Trophoblast cell (in vitro differentiated cells and primary cell): ENCODE measurements at regions not wholly inside any gene's neighbourhood (a gene's known extent, or its start where the extent isn't known, plus 50 kb on each side); places are given as distances from the start of the nearest gene placed in this dataset.

Experiments
- DNase-seq, 2 donors: peaks; one replicate each; pipeline ENCODE4 v3.0.0-alpha.2; 2016
- H2AFZ ChIP-seq: 2 replicates; pipeline ENCODE4 v1.6.1; 2013; ENCODE audit warnings: low read length, moderate library complexity, mild to moderate bottlenecking; ENCODE audit not compliant: insufficient read depth, poor library complexity
- H2AK5ac ChIP-seq: 2 replicates; pipeline ENCODE4 v1.6.1; 2013; ENCODE audit warnings: mild to moderate bottlenecking, low read length
- H2BK120ac ChIP-seq: 2 replicates; pipeline ENCODE4 v1.6.1; 2013; ENCODE audit warnings: low read length, mild to moderate bottlenecking, moderate library complexity; ENCODE audit not compliant: insufficient read depth, poor library complexity
- H2BK12ac ChIP-seq: 2 replicates; pipeline ENCODE4 v1.6.1; 2013; ENCODE audit warnings: mild to moderate bottlenecking, low read length, moderate library complexity
- H2BK5ac ChIP-seq: 2 replicates; pipeline ENCODE4 v1.6.1; 2013; ENCODE audit warnings: low read length, low read depth, moderate library complexity, mild to moderate bottlenecking; ENCODE audit not compliant: poor library complexity
- H3K14ac ChIP-seq: 2 replicates; pipeline ENCODE4 v1.6.1; 2013; ENCODE audit warnings: mild to moderate bottlenecking, low read length
- H3K18ac ChIP-seq: 2 replicates; pipeline ENCODE4 v1.6.1; 2013; ENCODE audit warnings: mild to moderate bottlenecking, low read length
- H3K23ac ChIP-seq: 2 replicates; pipeline ENCODE4 v1.6.1; 2013; ENCODE audit warnings: low read length
- H3K27ac ChIP-seq: 2 replicates; pipeline ENCODE4 v1.5.1; 2013; ENCODE audit warnings: low read depth, mild to moderate bottlenecking, inconsistent platforms, low read length, moderate library complexity
- H3K27me3 ChIP-seq: 2 replicates; pipeline ENCODE4 v1.6.1; 2013; ENCODE audit warnings: inconsistent platforms, mild to moderate bottlenecking, low read length, moderate library complexity; ENCODE audit not compliant: insufficient read depth
- H3K36me3 ChIP-seq, 2 experiments: 1 replicate in 1 of 2; 2 replicates in 1 of 2; pipeline ENCODE4 v1.6.1; 2013; ENCODE audit warnings: low read length in 2 of 2, mild to moderate bottlenecking in 2 of 2, moderate library complexity in 1 of 2; ENCODE audit not compliant: insufficient read depth in 2 of 2, control insufficient read depth in 1 of 2
- H3K4ac ChIP-seq: 2 replicates; pipeline ENCODE4 v1.6.1; 2013; ENCODE audit warnings: low read depth, mild to moderate bottlenecking, low read length, moderate library complexity
- H3K4me1 ChIP-seq, 2 experiments: 1 replicate in 1 of 2; 2 replicates in 1 of 2; pipeline ENCODE4 v1.6.1; 2013; ENCODE audit warnings: low read length in 2 of 2, mild to moderate bottlenecking in 2 of 2, moderate library complexity in 1 of 2; ENCODE audit not compliant: insufficient read depth in 2 of 2, control insufficient read depth in 1 of 2
- H3K4me2 ChIP-seq: 2 replicates; pipeline ENCODE4 v1.6.1; 2013; ENCODE audit warnings: inconsistent platforms, mild to moderate bottlenecking, low read length, moderate library complexity
- H3K4me3 ChIP-seq: 2 replicates; pipeline ENCODE4 v1.5.1; 2013; ENCODE audit warnings: mild to moderate bottlenecking, low read depth, low read length, inconsistent platforms
- H3K79me1 ChIP-seq: one replicate; pipeline ENCODE4 v1.6.1; 2013; ENCODE audit warnings: low read length
- H3K79me2 ChIP-seq: 2 replicates; pipeline ENCODE4 v1.6.1; 2013; ENCODE audit warnings: low read length, mild to moderate bottlenecking; ENCODE audit not compliant: control insufficient read depth, insufficient read depth, poor library complexity
- H3K9ac ChIP-seq: 2 replicates; pipeline ENCODE4 v1.6.1; 2013; ENCODE audit warnings: mild to moderate bottlenecking, low read length
- H3K9me3 ChIP-seq: 2 replicates; pipeline ENCODE4 v1.6.1; 2013; ENCODE audit warnings: low read depth, mild to moderate bottlenecking, control low read depth, inconsistent platforms, low read length; ENCODE audit not compliant: insufficient read depth
- H4K12ac ChIP-seq: 2 replicates; pipeline ENCODE4 v1.6.1; 2013; ENCODE audit warnings: low read depth, mild to moderate bottlenecking, low read length, moderate library complexity
- H4K8ac ChIP-seq: 2 replicates; pipeline ENCODE4 v1.6.1; 2013; ENCODE audit warnings: low read depth, mild to moderate bottlenecking, low read length, moderate library complexity
- H4K91ac ChIP-seq: one replicate; pipeline ENCODE4 v1.6.1; 2013; ENCODE audit warnings: low read depth, mild to moderate bottlenecking, low read length, moderate library complexity
- WGBS: extraction: QIAGEN DNeasy Blood & Tissue Kit; methylation state at CpG from one replicate; pipeline ENCODE4 v1.1.7; 2013; ENCODE audit warnings: missing lambda C conversion rate; ENCODE audit not compliant: insufficient read length, insufficient coverage; ENCODE audit errors: extremely low coverage; 5-methylcytosine and 5-hydroxymethylcytosine counted together

DNA sequence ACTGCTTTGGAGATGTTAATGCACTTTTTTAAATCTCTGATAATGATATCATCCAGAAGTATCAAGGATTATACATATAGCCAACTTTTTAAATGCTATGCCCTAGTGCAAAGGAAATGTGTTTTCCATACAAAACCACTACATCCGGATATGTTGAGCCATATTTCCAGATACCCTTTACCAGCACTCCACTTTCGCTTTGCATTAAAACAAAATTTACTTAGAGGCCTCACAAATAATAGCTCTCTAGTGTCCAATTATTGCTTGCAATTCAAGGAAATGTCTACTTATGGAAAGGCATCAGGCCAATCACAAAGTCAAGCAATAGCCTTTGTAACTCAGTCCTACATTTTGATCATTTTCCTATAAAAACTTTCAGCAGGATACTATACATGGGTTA, 1072.8 kb upstream of the INTU start:
- Histone ChIP-seq H3K9ac (no peak overlapping the region), H3K14ac (no peak overlapping the region), H3K4me3 (no peak overlapping the region), H3K4me2 (no peak overlapping the region), H4K91ac (no peak overlapping the region), H3K36me3 (no peaks in the 10 kb centered on the region), H3K4me1 (no peaks in the 10 kb centered on the region), H2BK5ac (no peak overlapping the region), H2BK120ac (no peak overlapping the region), H2AFZ (no peak overlapping the region), H3K27ac (no peak overlapping the region), H3K23ac (no peak overlapping the region), H2AK5ac (no peak overlapping the region), H3K27me3 (no peaks in the 10 kb centered on the region), H3K79me2 (no peaks in the 10 kb centered on the region), H3K18ac (no peak overlapping the region), H3K4ac (no peak overlapping the region), H2BK12ac (no peak overlapping the region), H3K9me3 (no peaks in the 10 kb centered on the region), H4K8ac (no peak overlapping the region), H4K12ac (no peak overlapping the region), H3K79me1 (no peaks in the 10 kb centered on the region)
- WGBS = no CpG with 5 or more reads among the region's 2 CpGs
- no peak for DNase-seq

DNA sequence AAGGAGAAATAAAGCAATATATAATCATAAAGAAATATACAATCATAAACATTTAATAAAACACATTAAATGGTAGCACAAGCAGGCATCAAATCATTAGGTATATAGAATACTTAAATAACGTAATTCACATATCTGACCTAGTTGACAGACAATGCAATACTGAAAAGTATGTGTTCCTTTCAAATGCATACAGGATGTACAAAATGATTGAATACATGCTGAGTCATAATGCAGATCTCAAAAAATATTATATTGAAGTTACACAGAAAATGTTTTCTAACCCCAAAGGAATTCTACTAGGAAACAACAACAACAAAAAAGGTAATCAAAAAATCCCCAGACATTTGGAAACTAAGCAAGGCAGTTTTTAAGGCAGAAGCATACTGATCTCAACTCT, 1072.0 kb upstream of the INTU start:
- WGBS = no CpG with 5 or more reads among the region's 1 CpG
- H3K4ac ChIP-seq = no peak overlapping the region
- no peak for DNase-seq

DNA sequence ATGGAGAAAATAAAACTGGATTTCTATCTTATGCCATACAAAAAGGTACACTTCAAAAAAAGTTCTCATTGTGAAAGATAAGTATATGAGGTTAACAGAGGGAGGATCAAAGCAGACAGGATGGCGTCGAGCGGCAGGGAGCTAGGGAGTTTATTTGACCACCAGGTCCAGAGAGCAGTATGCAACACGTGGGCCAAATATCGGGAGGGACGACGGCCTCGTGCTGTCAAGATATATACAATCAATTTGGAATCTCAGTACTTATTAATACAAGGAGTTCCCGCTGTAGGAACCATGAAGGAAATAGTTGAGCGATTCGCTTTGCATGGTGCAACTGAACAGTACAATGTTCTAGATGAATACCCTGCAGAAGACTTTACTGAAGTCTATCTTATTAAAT, 1069.4 kb upstream of the INTU start:
- H3K9me3 ChIP-seq = no peaks in the 10 kb centered on the region
- WGBS = no CpG with 5 or more reads among the region's 11 CpGs
- no peaks in the 10 kb centered on the region for H3K4me1 ChIP-seq
- no peak overlapping the region for H2BK5ac ChIP-seq
- H2BK120ac ChIP-seq = no peak overlapping the region
- H3K27me3 ChIP-seq = no peaks in the 10 kb centered on the region
- H3K36me3 ChIP-seq = no peaks in the 10 kb centered on the region
- no peak overlapping the region for H3K9ac ChIP-seq
- H2AFZ ChIP-seq = no peak overlapping the region
- no peak overlapping the region for H2BK12ac ChIP-seq
- H4K91ac ChIP-seq = no peak overlapping the region
- H3K23ac ChIP-seq = no peak overlapping the region
- H2AK5ac ChIP-seq = no peak overlapping the region
- no peak overlapping the region for H3K4ac ChIP-seq
- no peak overlapping the region for H3K14ac ChIP-seq
- H3K18ac ChIP-seq = no peak overlapping the region
- no peaks in the 10 kb centered on the region for H3K79me2 ChIP-seq
- H4K12ac ChIP-seq = no peak overlapping the region
- H3K4me3 ChIP-seq = no peak overlapping the region
- H4K8ac ChIP-seq = no peak overlapping the region
- H3K79me1 ChIP-seq = no peaks in the 10 kb centered on the region
- no peak for DNase-seq
- H3K4me2 ChIP-seq = no peak overlapping the region
- no peak overlapping the region for H3K27ac ChIP-seq

More for the DNA sequence above, 1072.0 kb upstream of the INTU start:
- H3K9me3 ChIP-seq = no peaks in the 10 kb centered on the region
- H3K9ac ChIP-seq = no peak overlapping the region
- H4K91ac ChIP-seq = no peak overlapping the region
- H3K4me3 ChIP-seq = no peak overlapping the region
- no peaks in the 10 kb centered on the region for H3K4me1 ChIP-seq
- H3K27me3 ChIP-seq = no peaks in the 10 kb centered on the region
- H2AK5ac ChIP-seq = no peak overlapping the region
- H4K12ac ChIP-seq = no peak overlapping the region
- H3K23ac ChIP-seq = no peak overlapping the region
- H2AFZ ChIP-seq = no peak overlapping the region
- H3K79me2 ChIP-seq = no peaks in the 10 kb centered on the region
- H2BK120ac ChIP-seq = no peak overlapping the region
- no peak overlapping the region for H3K27ac ChIP-seq
- H3K14ac ChIP-seq = no peak overlapping the region
- H3K18ac ChIP-seq = no peak overlapping the region
- H3K79me1 ChIP-seq = no peaks in the 10 kb centered on the region
- H2BK5ac ChIP-seq = no peak overlapping the region
- no peak overlapping the region for H4K8ac ChIP-seq
- no peak overlapping the region for H2BK12ac ChIP-seq
- no peak overlapping the region for H3K4me2 ChIP-seq
- H3K36me3 ChIP-seq = no peaks in the 10 kb centered on the region

DNA sequence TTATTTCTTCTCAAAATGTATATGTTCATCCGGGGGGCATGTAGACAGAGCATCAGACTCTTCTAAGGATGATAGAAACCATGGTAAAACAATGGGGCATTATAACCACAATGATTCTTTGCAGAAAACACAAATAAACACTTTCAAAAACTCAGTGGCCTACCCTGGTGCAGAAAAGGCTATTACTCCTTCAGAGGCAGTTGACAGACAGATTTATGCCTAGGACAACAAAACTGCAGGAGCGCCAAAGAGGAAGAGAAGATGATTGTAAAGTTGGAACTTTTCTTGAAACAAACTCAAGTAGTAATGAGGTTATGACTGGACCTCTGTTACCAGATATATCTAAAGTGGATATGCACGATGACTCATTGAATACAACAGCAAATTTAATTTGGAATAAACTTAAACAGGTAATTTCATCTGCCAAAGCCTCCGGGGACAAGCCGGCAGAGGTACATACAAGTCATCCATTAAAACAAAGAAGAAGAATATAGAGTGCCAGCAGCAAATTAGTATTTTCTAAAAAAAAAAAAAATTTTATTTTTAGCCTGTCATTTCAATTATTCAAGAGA, 1068.4 kb upstream of the INTU start:
- Histone ChIP-seq H3K79me1 (no peaks in the 10 kb centered on the region), H4K12ac (no peak overlapping the region), H3K9me3 (no peaks in the 10 kb centered on the region), H2AK5ac (no peak overlapping the region), H4K8ac (no peak overlapping the region), H3K18ac (no peak overlapping the region), H3K23ac (no peak overlapping the region), H2BK5ac (no peak overlapping the region), H3K79me2 (no peaks in the 10 kb centered on the region), H2BK12ac (no peak overlapping the region), H3K14ac (no peak overlapping the region), H3K4me2 (no peak overlapping the region), H2AFZ (no peak overlapping the region), H3K4me1 (no peaks in the 10 kb centered on the region), H3K36me3 (no peaks in the 10 kb centered on the region), H4K91ac (no peak overlapping the region), H3K4me3 (no peak overlapping the region), H3K27ac (no peak overlapping the region), H3K9ac (no peak overlapping the region), H3K4ac (no peak overlapping the region), H2BK120ac (no peak overlapping the region), H3K27me3 (no peaks in the 10 kb centered on the region)
- no CpG with 5 or more reads among the region's 5 CpGs for WGBS
- DNase-seq = no peak
